Transverse colon (tissue), 4 donors: ENCODE measurements at regions not wholly inside any gene's neighbourhood (a gene's known extent, or its start where the extent isn't known, plus 50 kb on each side); places are given as distances from the start of the nearest gene placed in this dataset.

Experiments used
- DNase-seq: peaks from one replicate; pipeline ENCODE4 v3.0.0-alpha.2; 2019
- H3K27ac ChIP-seq, 4 donors: fragments of 200-600 bp; sonication (generic); 2 replicates each; pipeline ENCODE4 v1.5.1; 2016 to 2018; ENCODE audit warnings: inconsistent platforms in 4 of 4
- H3K27me3 ChIP-seq: fragments of 200-600 bp; sonication (generic); 2 replicates; pipeline ENCODE4 v1.5.1; 2017; ENCODE audit warnings: inconsistent platforms
- H3K36me3 ChIP-seq, 4 donors: fragments of 200-600 bp; sonication (generic); 2 replicates each; pipeline ENCODE4 v1.5.1; 2017 to 2019; ENCODE audit warnings: inconsistent platforms in 4 of 4
- H3K4me1 ChIP-seq, 4 donors: fragments of 200-600 bp; sonication (generic); 2 replicates each; pipeline ENCODE4 v1.5.1; 2017 to 2020; ENCODE audit warnings: inconsistent platforms in 4 of 4
- H3K4me3 ChIP-seq, 4 donors: fragments of 200-600 bp; sonication (generic); 1 replicate in 1 of 4; 2 replicates in 3 of 4; pipeline versions ENCODE4 v1.5.1 to v1.6.1; 2017 to 2019; ENCODE audit warnings: inconsistent platforms in 4 of 4
- H3K9me3 ChIP-seq, 2 donors: fragments of 200-600 bp; sonication (generic); 2 replicates each; pipeline ENCODE4 v1.5.1; 2017 to 2019; ENCODE audit warnings: inconsistent platforms in 2 of 2
- CTCF ChIP-seq, 5 experiments: fragments of 200-600 bp in 3 of 5; fragments of 450-650 bp in 2 of 5; sonication (generic) in 3 of 5; IDR thresholded peaks; 1 replicate in 2 of 5; 2 replicates in 3 of 5; pipeline ENCODE4 v1.5.1; 2016 to 2017; ENCODE audit warnings: antibody characterized with exemption in 5 of 5, inconsistent platforms in 3 of 5, mild to moderate bottlenecking in 2 of 5, moderate library complexity in 1 of 5
- EP300 ChIP-seq: sonication (generic); formaldehyde crosslinking; IDR thresholded peaks from one replicate; pipeline ENCODE4 v1.6.1; 2017; ENCODE audit warnings: antibody characterized with exemption, low read depth
- POLR2A ChIP-seq: fragments of 450-650 bp; IDR thresholded peaks from one replicate; pipeline ENCODE4 v1.6.1; 2016; ENCODE audit warnings: antibody characterized with exemption, mild to moderate bottlenecking, moderate library complexity
- POLR2AphosphoS5 ChIP-seq, 3 donors: sonication (generic); formaldehyde crosslinking; IDR thresholded peaks; one replicate each; pipeline ENCODE4 v1.6.1; 2016; ENCODE audit warnings: antibody characterized with exemption in 3 of 3
- WGBS, 2 donors: methylation state at CpG; one replicate each; pipeline ENCODE4 v1.1.5; 2018; ENCODE audit warnings: low coverage in 1 of 2; 5-methylcytosine and 5-hydroxymethylcytosine counted together
- in situ Hi-C, 4 donors: fragments of 200-750 bp; cut with MboI; loops; one replicate each; pipeline versions ENCODE4 v1.15.0 to v1.15.1; 2017; ENCODE audit warnings: low sequenced_read_pairs in 3 of 4, low pct_ligation_motif_present in 1 of 4, low pct_unique_long_range_greater_than_20kb in 1 of 4
- intact Hi-C: fragments of 100-400 bp; cut with DNase I; formaldehyde crosslinking; loops from one replicate; pipeline ENCODE4 v1.15.1; 2023; ENCODE audit warnings: low total_unique reads

GRCh38 chr22:48856308-48856615, 971.4 kb downstream of the BRD1 start:
- WGBS, 2 donors: 86% methylated on average over 8 of the region's 8 CpGs; no CpG with 5 or more reads in 1 of the 2 donors
- DNase-seq: no peak
- intact Hi-C loops (no loop called here), in situ Hi-C loops (no loop called here)
- no peak overlapping the region for H3K4me3 ChIP-seq
- no peak for TF ChIP-seq POLR2AphosphoS5 (IDR thresholded peaks at IDR 0.05)
- TF ChIP-seq CTCF (IDR thresholded peaks at IDR 0.05): no peak
- TF ChIP-seq POLR2A: no peak
- no peak for TF ChIP-seq EP300
- H3K36me3 ChIP-seq: no peaks in the 10 kb centered on the region
- no peaks in the 10 kb centered on the region for H3K9me3 ChIP-seq
- no peaks in the 10 kb centered on the region for H3K4me1 ChIP-seq
- H3K27ac ChIP-seq: no peak overlapping the region
- H3K27me3 ChIP-seq: no peaks in the 10 kb centered on the region

- H3K9me3 ChIP-seq: no peaks in the 10 kb centered on the region
- TF ChIP-seq EP300 (no peak), POLR2A (no peak), POLR2AphosphoS5 (IDR thresholded peaks at IDR 0.05) (no peak), CTCF (IDR thresholded peaks at IDR 0.05) (no peak)
- WGBS, 2 donors: 60 to 84% methylated on average over 1 to 9 of the region's 9 CpGs
- intact Hi-C loops (no loop called here), in situ Hi-C loops (no loop called here)
- H3K4me1 ChIP-seq: no peaks in the 10 kb centered on the region
- H3K27ac ChIP-seq: no peak overlapping the region
- no peak for DNase-seq
- no peaks in the 10 kb centered on the region for H3K36me3 ChIP-seq
- no peak overlapping the region for H3K4me3 ChIP-seq
- H3K27me3 ChIP-seq: no peaks in the 10 kb centered on the region
These were observed 971.9 kb downstream of the BRD1 start for GRCh38 chr22:48855593-48856307.

DNA sequence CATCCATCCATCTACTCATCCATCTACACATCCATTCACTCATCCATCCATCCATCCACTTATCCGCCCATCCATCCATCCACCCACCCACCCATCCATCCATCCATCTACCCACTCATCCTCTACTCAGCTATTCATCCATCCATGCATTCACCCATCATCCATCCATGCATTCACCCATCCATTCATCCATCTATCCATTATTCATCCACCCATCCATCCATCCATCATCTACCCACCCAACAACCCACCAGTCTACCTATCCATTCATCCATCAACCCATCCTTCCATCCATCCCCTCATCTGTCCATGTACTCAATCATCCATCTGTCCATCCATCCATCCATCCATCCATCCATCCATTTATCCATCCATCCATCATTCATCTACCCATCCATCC, 972.7 kb downstream of the BRD1 start:
- Histone ChIP-seq H3K4me1 (no peaks in the 10 kb centered on the region), H3K36me3 (no peaks in the 10 kb centered on the region), H3K27ac (no peak overlapping the region), H3K4me3 (no peak overlapping the region), H3K27me3 (no peaks in the 10 kb centered on the region), H3K9me3 (no peaks in the 10 kb centered on the region)
- intact Hi-C loops (no loop called here), in situ Hi-C loops (no loop called here)
- TF ChIP-seq POLR2A (no peak), EP300 (no peak)
- no peak for DNase-seq
- WGBS, 2 donors: 63 to 70% methylated on average over 1 of the region's 1 CpG

GRCh38 chr22:48853627-48854240, 973.9 kb downstream of the BRD1 start:
- DNase-seq: no peak
- TF ChIP-seq EP300 (no peak), POLR2AphosphoS5 (IDR thresholded peaks at IDR 0.05) (no peak), CTCF (IDR thresholded peaks at IDR 0.05) (no peak), POLR2A (no peak)
- H3K9me3 ChIP-seq: no peaks in the 10 kb centered on the region

More at GRCh38 chr22:48853627-48854240, 973.9 kb downstream of the BRD1 start:
- H3K36me3 ChIP-seq: no peaks in the 10 kb centered on the region
- in situ Hi-C loops (no loop called here), intact Hi-C loops (no loop called here)
- no peaks in the 10 kb centered on the region for H3K27me3 ChIP-seq
- no peaks in the 10 kb centered on the region for H3K4me1 ChIP-seq
- WGBS, 2 donors: 76% methylated on average over 7 of the region's 7 CpGs; no CpG with 5 or more reads in 1 of the 2 donors
- H3K27ac ChIP-seq: no peak overlapping the region
- no peak overlapping the region for H3K4me3 ChIP-seq
